SIG-M5 treated with dmso at 0.1 percent for 504 hours (cell line): ENCODE measurements at regions not wholly inside any gene's neighbourhood (a gene's known extent, or its start where the extent isn't known, plus 50 kb on each side); places are given as distances from the start of the nearest gene placed in this dataset.

Experiments
- DNase-seq: peaks from one replicate; lab custom pipeline; 2025; ENCODE audit not compliant: unreplicated experiment; lab: John Stamatoyannopoulos, UW

DNA sequence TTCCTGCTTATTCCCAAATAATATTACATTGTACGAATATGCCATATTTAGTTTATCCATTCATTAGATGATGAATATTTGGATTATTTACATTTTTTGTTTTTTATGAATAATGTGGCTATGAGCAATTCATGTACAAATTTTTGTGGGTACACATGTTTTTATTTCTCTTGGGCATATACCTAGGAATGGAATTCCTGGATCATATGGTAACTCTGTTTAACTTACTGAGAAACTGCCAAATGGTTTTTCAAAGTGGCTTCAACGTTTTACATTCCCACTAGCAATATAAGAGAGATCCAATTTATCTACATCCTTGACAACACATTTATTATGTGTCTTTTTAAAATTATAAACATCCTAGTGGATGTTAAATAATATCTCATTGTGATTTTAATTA lies 362.0 kb upstream of the TMCO5A start:
- DNase-seq: no peak

DNA sequence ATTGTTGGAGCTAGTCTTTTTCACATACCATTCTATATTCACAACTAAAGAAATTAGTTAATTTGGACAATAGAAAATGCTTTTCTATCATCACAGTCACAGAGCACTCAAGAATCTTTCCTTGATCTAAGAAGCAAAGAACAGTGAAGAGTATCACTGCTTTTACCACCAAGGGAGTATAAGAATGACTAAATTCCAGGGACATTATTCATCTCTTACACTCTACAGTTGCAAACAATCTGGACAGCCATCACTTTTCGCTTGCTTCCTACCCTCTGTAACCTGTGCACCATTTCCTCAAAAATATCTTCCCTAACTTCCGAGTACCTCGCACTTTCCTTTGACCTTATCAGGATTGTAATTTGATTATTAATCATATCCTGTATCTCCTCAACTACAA lies 359.5 kb upstream of the TMCO5A start:
- DNase-seq: no peak

DNA sequence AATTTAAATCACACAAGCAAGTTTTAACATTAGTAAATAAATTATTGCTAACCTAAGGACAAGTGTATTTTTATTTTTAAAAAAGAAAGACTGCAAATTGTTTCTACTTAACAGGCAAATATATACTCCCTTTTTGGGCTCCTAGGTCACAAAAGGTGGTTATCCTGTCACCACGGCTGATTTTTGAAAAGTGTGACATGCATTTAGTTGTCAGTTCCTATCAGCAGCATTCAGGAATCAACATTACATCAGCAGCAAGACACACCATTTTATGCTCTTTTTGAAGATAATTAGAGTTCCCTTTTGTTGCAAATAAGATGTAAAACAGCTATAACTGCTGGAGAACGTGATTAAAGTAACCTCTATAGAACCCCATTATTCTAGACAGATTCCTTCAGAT lies 357.5 kb upstream of the TMCO5A start:
- no peak for DNase-seq

DNA sequence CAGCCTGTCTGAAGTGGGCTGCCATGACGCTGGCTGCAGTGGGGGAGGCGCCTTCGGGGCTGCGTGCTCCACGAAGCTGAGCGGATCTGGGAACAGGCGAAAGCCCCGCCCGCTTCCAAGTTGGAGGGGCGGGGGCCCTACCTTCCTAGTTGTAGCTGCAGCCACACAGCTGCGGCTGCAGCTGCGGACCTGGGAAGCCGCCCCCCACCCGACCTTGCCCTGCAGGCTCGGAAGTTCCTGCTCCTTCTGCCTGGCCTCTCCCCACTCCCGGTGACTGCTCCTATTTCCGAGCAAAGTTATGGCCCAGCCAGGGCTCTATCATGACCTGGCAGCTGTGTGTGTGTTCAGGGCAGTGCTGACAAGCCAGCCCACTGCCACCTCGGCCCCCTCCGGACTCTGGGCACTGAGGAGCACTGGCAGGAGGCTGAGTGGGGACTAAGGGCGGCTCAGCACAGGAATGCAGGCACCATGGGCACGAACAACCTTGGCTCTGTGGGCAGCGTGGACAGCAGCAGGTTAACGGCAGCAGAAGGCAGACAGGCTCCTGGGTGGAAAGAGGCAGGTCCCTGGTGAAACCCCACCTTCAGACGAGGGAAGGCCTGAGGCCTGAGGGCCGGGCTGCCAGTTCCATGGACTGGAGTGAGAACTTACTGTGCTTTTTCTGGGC lies 352.4 kb upstream of the TMCO5A start:
- DNase-seq: no peak

DNA sequence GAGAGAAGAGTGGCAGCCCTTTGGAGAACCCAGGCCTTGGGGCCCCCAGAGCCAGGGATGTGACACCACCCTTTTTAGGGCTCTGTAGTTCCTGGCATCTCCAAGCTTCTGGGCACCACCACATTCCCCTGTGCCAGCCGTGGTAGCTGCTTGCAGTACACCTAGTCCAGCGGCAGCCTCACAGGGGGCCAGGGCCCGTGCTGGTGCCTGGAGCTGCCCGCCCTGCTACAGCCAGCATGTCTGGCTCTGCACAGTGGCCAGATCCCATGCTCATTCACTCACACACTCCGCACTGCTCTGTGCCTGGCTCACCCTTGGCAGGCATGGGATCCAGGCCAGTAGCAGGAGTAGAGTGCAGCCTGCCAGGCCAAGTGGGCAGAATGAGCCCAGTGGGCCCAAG lies 351.6 kb upstream of the TMCO5A start:
- DNase-seq: no peak

DNA sequence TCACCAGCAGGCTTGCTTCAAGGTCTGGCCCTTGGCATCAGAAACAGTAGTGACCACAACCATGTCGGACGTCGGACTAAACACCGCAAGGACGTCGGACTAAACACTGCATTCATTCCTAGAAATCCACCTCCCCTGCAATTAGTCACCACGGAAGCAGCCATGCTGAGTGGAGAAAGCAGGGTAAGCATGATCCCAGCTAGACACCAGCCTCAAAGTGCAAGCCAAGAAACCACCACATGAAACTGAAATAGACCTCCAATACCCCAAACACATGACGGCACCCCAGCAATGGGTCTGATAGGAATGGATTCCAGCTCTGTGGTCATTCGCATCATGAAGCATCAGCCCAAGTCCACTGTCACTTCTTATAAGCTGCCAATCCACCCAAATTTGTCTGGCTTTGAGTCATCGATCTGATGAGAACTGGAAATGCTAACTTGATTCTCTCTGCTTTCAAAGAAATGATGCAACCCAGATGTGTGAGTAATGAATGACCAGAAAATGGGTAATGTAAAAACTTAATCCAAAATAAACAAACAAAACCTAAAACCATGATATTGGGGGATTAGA lies 348.3 kb upstream of the TMCO5A start:
- DNase-seq: no peak

DNA sequence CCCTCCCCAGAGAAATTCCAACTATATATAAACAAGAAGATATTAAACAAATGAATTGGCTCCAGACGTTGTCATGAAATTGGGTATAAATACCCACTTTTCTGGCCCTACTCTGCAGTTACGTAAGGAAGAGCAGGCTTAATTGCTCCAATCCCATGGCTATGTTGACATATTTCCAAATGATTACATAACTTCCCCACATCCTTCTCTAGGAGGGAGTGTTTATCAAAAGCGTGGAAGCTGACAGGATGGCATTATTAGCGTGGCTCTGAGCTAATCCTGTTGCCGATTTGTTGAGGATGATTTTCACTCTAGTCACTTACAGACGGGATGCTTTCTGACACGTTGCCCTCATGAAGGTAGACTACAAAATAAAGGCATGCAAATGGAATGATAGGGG lies 347.5 kb upstream of the TMCO5A start:
- DNase-seq: no peak

DNA sequence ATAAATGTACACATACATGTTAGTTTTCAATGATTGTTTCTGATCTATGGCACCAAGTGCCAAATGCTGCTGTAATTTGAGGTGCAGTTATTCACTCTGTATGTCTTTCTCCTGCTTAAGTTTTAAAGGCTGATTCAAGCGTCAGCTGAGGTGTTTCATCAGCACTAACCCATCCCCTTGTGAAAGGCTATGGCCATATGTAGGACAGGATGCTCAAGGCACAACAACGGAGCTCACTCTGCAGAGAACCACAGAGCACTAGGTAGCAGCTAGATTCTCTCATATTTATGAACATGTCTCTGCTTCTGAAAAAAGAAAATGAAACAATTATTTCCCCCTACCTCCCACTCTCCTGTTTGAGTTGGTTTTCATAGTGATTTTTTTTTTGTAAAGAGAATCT lies 340.0 kb upstream of the TMCO5A start:
- DNase-seq: no peak

DNA sequence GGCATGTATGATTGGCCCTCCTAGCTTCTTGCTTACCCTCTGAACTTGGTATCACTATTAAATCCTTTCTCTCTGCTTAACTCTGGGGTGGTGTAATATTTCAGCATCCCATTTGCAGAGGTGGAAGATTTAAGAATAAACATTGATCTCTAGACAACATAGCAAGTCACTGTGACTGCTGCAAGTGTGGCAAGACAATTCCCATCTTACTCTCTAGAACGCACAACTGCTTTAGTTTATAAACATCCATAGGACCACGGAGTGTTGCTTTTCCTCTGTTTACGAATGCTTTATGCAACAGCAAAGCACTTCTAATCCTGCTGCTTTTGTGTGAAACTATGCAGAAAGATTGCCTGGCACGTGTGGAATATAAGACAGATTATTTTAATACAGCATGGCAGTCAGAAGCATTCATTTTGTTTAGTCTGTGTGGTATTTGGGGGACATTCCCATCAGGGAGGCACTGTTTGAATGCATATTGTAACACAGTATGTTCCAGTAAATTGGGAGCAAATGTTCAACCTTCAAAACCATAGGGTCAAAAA lies 338.9 kb upstream of the TMCO5A start:
- DNase-seq: no peak

DNA sequence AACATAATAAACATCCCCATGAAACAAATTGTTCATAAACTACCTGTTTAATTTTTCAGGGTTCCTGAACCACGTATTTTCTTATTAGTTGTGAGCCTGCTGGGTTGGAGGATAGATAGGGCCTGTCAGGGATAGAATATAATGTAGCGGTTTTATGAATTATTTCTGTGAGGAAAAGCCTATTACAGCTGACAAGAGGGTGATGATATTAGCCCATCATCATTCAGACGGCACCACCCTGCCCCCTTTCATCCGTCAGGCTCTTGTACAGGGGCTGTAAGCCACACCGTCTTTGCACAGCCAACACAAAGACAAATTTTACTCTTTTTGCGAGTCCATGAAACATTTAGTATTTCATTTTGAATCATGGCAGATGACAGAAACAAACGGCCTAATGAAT lies 335.3 kb upstream of the TMCO5A start:
- DNase-seq: no peak

DNA sequence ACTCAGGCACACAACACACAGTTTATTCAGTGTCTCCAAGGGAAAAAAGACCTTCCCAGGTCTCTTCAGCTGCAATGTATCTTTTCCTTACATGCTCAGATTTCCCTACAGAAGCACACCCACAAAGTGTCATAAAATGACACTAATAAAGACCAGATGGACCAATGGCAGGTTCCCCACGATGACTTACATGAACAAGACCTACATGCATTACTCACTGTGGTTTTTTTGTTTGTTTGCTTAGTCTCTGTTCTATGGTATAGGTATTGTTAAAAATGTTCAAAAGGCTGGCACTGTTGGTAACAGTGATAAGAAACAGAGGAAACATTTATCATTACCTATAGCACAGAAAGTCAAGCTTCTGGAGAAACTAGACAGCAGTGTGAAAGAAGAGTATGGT lies 318.2 kb upstream of the TMCO5A start:
- DNase-seq: no peak

DNA sequence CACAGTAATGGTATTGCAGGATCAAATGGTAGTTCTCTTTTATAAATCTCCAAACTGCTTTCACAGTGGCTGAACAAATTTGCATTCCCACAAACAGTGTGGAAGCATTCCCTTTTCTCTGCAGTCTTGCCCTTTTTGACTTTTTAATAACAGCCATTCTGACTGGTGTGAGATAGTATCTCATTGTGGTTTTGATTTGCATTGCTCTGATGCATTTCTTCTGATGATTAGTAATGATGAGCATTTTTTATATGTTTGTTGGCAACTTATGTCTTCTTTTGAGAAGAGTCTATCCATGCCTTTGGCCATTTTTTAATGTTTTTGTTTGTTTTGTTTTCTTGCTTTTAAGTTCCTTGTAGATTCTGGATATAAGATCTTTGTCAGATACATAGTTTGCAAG lies 316.1 kb upstream of the TMCO5A start:
- no peak for DNase-seq

DNA sequence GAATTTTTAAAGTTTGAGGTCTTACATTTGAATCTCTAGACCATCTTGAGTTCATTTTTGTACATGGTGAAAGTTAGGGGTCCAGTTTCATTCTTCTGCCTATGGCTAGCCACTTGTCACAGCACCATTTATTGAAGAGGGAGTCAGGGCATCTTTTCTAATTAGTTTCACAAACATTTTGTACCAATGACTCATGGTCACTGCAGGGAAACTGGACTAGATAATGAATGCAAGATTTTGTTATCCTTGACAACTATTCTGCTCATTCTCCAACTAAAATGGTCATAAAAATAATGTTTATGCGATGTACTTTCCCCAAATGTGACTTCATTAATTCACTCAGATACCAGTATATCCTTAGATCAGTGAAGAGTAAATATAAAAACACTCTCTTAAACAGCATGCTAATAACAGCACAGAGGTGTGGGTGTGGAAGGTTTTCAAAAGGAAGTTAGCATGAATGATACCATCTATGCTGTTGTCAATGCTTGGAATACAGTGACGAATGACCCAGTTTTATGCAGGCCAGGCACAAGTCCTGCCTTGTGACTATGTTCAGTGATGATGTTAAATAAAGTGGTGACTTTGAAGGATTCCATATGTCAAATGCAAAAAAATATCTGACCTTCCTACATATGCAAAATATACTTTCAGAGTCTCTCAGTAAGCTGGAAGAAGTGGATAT lies 314.9 kb upstream of the TMCO5A start:
- no peak for DNase-seq

DNA sequence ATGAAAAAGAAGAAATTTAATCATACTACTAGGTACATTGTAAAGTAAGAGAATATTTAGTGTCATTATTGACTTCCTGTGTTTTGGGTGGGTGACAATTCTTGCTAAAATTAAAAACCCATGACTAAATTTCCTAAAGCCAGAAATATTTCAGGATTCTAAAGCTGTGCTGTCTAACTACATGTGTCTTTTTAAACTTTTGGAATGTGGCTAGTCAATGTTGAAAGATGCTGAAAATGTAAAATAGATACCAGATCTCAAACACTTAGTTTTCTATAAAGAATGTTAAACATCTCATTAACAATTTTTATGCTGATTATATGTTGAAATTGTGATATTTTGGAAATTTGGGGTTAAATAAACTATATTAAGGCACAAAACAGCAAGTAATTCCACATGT lies 308.9 kb upstream of the TMCO5A start:
- DNase-seq: no peak

DNA sequence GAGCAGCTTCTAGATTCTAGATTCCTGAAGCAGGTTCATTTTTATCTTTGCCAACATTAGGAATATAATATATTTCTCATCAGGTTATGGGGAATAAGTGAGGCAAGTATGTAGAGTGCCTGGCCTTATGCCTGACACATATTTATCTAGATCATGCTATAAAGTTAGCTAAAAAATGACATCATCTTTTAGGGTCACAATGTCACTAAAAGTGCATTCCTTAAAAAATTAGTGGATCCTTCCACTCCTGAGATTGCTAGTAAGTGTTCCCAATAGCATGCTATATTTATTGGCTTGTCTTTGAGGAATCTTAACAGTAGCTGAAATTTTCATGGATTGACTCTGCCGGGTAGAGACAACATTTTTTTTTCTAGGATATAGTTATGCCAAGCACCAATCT lies 305.9 kb upstream of the TMCO5A start:
- DNase-seq: no peak

DNA sequence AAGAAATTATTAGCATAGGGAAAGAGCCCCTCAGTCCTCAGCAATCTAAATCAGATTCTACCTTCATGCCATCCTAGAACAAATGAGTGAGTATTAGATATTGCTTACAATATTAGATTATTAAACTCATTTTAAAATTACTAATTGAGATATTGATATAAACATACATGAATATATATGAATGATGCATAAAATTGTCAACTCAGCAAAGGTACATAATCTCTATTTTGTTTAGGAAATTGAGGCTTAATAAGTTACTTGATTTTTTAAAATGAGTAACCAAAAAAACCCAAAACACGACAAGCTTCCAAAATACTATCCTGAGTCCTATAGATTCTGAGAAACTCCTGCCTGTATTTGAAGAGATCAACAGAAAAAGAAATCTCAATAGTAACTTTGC lies 297.7 kb upstream of the TMCO5A start:
- no peak for DNase-seq

DNA sequence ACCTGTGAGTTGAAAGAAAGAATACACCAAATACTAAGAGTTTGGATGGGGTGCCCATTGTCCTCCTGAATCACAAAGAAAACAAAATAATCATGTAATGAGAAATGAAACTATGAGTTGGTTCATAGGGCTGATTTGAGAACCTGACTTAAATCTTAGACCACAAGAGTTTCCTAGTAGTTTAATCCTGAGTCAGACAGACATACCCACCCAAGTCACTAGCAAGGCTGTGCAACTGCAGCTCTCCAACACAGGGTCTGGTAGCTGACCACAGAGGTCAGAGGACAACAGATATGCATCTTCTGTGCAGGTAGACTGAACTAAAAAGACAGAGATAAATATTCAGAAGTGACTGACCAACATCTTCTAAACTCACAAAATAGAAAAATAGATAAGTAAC lies 296.3 kb upstream of the TMCO5A start:
- no peak for DNase-seq

DNA sequence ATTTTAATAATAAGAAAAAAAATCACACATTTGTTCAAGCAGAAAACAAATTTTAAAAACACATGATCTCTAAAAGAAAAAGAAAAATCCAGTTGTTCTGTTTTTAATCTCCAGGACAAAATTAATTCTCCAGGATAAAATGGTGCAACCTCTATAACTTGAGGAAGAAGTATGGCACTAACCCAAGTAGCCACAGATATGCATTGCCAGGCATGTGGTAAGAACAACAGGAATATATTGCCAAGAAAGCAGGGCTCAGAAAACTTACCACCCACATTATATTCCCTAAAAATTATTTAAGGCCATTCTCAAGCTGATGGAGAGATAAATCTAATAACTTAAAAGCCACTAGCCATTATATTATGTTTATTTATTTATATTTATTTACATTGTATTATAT lies 295.7 kb upstream of the TMCO5A start:
- no peak for DNase-seq

DNA sequence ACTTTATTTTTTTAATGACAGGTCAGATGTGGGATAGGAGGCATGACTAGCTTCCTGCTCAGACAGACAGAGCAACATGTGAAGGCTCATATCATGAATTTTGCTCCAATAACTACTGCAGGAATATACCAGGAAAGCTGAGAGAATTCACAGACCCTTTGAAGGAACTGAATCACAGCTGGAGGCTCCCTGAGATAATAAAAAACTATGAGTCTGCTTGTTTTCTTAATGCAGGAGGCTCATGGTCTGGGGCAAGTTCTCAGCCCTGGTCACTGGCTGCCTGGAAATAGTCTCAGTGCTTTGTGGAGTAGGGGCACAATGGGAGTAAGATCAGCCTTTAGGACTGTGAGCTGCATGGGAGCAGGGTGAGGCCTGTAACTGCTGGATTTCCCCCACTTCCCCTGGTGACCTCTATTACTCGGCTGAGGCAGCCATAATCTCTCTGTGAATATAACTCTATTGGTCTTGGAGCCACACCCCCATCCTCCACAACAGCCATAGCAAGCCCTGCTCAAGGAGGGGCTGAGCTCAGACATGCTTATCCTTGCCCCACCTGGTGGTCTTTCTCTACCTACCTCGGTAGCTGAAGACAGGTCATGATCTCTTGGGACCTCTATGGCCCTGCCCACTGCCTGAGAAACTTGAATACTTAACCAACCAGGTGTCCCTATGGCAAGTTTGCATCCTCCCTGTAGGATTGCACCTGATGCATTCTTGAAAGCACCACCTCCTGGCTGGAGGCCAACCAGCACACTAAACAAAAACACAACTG lies 281.6 kb upstream of the TMCO5A start:
- DNase-seq: no peak

DNA sequence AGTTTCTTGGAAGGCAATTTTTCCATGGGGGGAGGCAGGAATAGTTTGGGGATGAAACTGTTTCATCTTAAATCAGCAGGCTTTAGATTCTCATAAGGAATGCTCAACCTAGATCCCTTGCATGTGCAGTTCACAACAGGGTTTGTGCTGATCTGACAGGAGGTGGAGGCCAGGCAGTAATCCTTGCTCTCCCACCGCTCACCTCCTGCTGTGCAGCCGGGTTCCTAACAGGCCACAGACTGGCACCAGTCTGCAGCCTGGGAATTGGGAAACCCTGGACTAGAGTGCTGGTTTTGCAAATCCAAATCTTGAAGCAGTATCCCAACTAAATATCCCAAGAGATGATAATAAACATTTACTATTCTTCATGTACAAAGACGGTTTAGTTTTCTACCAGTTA lies 256.3 kb upstream of the TMCO5A start:
- DNase-seq: no peak

DNA sequence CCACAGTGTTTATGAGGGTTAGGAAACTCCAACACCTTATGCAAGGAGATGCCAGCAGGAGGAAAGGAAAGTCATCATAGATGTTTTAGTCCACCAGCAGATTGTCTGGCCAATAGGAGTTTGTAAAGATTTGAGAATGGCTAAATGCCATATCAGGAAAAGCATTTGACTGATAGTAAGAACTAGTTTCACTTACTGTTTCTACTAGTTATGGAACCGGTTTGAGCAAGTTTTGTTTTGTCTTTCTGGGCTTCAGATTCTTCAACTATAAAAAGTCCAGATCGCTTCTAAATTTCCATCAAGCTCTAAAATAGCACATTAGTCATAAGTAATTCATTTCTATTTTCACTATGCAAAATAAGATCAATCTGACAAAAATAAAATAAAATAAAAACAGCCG lies 254.8 kb upstream of the TMCO5A start:
- no peak for DNase-seq

DNA sequence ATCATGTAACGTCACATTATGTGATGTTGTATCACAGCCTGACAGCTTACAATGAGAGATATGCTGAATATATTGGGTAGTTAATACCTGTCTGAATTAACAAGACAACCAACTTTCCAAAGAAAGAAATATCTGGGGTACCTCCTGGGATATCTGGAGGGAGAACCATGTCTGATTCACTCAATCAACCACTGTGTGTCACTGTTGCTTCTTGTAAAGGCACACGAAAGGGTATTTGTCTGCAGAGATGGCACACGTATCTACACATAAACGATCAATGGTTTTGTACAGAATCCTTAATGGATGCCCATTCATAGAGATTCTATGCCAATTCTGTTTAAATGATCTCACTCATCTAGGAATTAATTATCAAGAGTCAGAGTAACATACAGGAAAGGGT lies 252.1 kb upstream of the TMCO5A start:
- no peak for DNase-seq
